ENCODE measurements at regions not wholly inside any gene's neighbourhood (a gene's known extent, or its start where the extent isn't known, plus 50 kb on each side); places are given as distances from the start of the nearest gene placed in this dataset.

DNA sequence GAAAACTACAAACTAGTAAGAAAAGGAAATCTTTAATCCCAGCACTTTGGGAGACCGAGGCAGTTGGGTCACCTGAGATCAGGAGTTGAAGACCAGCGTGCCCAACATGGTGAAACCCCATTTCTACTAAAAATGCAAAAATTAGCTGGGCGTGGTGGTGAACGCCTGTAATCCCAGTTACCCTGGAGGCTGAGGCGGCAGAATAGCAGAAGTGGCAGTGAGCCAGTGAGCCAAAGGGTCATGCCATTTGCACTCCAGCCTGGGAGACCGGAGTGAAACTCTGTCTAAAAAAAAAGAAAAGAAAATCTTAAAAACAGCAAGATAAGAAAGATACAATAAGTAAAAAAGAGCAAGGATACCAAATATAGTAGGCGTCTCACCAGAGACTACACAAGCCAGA is 502.9 kb upstream of the ID2 start (continued):
- TF ChIP-seq, protein P1, sequence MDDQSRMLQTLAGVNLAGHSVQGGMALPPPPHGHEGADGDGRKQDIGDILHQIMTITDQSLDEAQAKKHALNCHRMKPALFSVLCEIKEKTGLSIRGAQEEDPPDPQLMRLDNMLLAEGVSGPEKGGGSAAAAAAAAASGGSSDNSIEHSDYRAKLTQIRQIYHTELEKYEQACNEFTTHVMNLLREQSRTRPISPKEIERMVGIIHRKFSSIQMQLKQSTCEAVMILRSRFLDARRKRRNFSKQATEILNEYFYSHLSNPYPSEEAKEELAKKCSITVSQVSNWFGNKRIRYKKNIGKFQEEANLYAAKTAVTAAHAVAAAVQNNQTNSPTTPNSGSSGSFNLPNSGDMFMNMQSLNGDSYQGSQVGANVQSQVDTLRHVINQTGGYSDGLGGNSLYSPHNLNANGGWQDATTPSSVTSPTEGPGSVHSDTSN (IDR thresholded peaks at IDR 0.05): no peak
- no peak for TF ChIP-seq NR3C1 (IDR thresholded peaks at IDR 0.05)
- TF ChIP-seq NFE2L2 (conservative IDR thresholded peaks at IDR 0.05; ENCODE audit: low read length): no peak
- no peak for TF ChIP-seq MAFK (IDR thresholded peaks at IDR 0.05; ENCODE audit: partially characterized antibody)
- TF ChIP-seq, protein P2, sequence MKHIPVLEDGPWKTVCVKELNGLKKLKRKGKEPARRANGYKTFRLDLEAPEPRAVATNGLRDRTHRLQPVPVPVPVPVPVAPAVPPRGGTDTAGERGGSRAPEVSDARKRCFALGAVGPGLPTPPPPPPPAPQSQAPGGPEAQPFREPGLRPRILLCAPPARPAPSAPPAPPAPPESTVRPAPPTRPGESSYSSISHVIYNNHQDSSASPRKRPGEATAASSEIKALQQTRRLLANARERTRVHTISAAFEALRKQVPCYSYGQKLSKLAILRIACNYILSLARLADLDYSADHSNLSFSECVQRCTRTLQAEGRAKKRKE (CRISPR knock-in tag; IDR thresholded peaks at IDR 0.05; ENCODE audit: low read depth): no peak

GRCh38 chr2:8189316-8189715 is 492.5 kb upstream of the ID2 start:
- H3K4me3 ChIP-seq: no peak overlapping the region
- no peak overlapping the region for H3K4me2 ChIP-seq
- H3K4me1 ChIP-seq: no peaks in the 10 kb centered on the region
- ATAC-seq: no peak; a peak in 1 of 6 replicates
- 63% methylated on average over 6 of the region's 6 CpGs for WGBS (ENCODE audit: missing lambda C conversion rate)
- no peak overlapping the region for H3K27ac ChIP-seq
- 0 out of 5 replicates have a peak, but pooled peaks of 1 of the 2 experiments have one; percentile 14 for TF ChIP-seq RAD21 (conservative IDR thresholded peaks at IDR 0.05 in 1 of 2, IDR thresholded peaks at IDR 0.05 in 1 of 2)
- TF ChIP-seq KDM1A (IDR thresholded peaks at IDR 0.05; ENCODE audit: low read depth): no peak
- ChIA-PET POLR2A (no interaction called here), CTCF (no interaction called here)
- FAIRE-seq: no peak
- DNase-seq (ENCODE audit: low read depth in 1 of 2, low spot score in 1 of 2): no peak
- H3K9me3 ChIP-seq: no peaks in the 10 kb centered on the region

- Histone ChIP-seq H3K27ac (no peak overlapping the region), H3K4me2 (no peak overlapping the region), H3K4me3 (no peak overlapping the region), H3K4me1 (no peaks in the 10 kb centered on the region), H3K9me3 (no peaks in the 10 kb centered on the region)
- ChIA-PET POLR2A (no interaction called here), CTCF (no interaction called here)
- FAIRE-seq (no peak), DNase-seq (ENCODE audit: low read depth in 1 of 2, low spot score in 1 of 2) (no peak), ATAC-seq (no peak)
- 31% methylated on average over 1 of the region's 1 CpG for WGBS (ENCODE audit: missing lambda C conversion rate)
- no peak for TF ChIP-seq HEYL (CRISPR knock-in tag; IDR thresholded peaks at IDR 0.05)
- no peak for TF ChIP-seq MYC (IDR thresholded peaks at IDR 0.05; ENCODE audit: borderline replicate concordance, low read length)
- TF ChIP-seq BHLHE40 (IDR thresholded peaks at IDR 0.05; ENCODE audit: low read depth, low read length): no peak
- no peak for TF ChIP-seq CHD4 (IDR thresholded peaks at IDR 0.05; ENCODE audit: borderline replicate concordance)
- TF ChIP-seq BCL3 (IDR thresholded peaks at IDR 0.05): no peak
- no peak for TF ChIP-seq KDM5A (IDR thresholded peaks at IDR 0.05)
- no peak for TF ChIP-seq GATA3 (IDR thresholded peaks at IDR 0.05; ENCODE audit: borderline replicate concordance)
- TF ChIP-seq EP300 (IDR thresholded peaks at IDR 0.05): no peak
Observed at GRCh38 chr2:8190279-8190678, 491.6 kb upstream of the ID2 start.

DNA sequence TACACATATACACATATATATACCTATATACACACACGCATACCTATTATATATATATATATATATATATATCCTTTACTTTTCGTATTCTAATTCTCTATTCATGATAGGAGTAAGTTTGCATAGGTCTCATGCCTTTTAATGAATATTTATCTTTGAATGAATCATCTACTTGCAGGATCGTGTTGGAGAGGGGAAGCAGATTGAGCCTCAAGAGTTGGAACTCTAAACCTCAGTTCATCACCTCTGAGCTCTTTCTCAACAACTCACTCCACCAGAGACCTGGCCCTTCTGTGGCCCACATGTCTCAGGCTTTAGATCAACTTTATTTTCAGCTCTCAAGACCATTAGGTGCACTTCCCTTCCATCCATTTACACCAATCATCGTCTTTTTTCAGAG is 490.4 kb upstream of the ID2 start:
- 43% methylated on average over 4 of the region's 4 CpGs for WGBS (ENCODE audit: missing lambda C conversion rate)
- no peaks in the 10 kb centered on the region for H3K9me3 ChIP-seq
- ATAC-seq (no peak), FAIRE-seq (no peak), DNase-seq (ENCODE audit: low read depth in 1 of 2, low spot score in 1 of 2) (no peak)
- no peak for TF ChIP-seq HOXB13 (CRISPR knock-in tag; IDR thresholded peaks at IDR 0.05; ENCODE audit: low read depth)
- TF ChIP-seq, protein P3, sequence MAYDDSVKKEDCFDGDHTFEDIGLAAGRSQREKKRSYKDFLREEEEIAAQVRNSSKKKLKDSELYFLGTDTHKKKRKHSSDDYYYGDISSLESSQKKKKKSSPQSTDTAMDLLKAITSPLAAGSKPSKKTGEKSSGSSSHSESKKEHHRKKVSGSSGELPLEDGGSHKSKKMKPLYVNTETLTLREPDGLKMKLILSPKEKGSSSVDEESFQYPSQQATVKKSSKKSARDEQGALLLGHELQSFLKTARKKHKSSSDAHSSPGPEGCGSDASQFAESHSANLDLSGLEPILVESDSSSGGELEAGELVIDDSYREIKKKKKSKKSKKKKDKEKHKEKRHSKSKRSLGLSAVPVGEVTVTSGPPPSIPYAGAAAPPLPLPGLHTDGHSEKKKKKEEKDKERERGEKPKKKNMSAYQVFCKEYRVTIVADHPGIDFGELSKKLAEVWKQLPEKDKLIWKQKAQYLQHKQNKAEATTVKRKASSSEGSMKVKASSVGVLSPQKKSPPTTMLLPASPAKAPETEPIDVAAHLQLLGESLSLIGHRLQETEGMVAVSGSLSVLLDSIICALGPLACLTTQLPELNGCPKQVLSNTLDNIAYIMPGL (CRISPR knock-in tag; IDR thresholded peaks at IDR 0.05; ENCODE audit: borderline replicate concordance): no peak
- TF ChIP-seq KDM5A (IDR thresholded peaks at IDR 0.05): no peak
- no peak for TF ChIP-seq HDAC2 (IDR thresholded peaks at IDR 0.05)
- TF ChIP-seq BCL3 (IDR thresholded peaks at IDR 0.05): no peak
- no peak for TF ChIP-seq RCOR1 (IDR thresholded peaks at IDR 0.05; ENCODE audit: low read depth, low read length)
- no peak for TF ChIP-seq EHMT2 (IDR thresholded peaks at IDR 0.05; ENCODE audit: low read depth)
- TF ChIP-seq NR3C1 (IDR thresholded peaks at IDR 0.05): no peak
- TF ChIP-seq BHLHE40 (IDR thresholded peaks at IDR 0.05; ENCODE audit: low read depth, low read length): no peak
- no peak for TF ChIP-seq PHF8 (IDR thresholded peaks at IDR 0.05; ENCODE audit: borderline replicate concordance, low read depth)
- TF ChIP-seq MAZ (IDR thresholded peaks at IDR 0.05; ENCODE audit: borderline replicate concordance, low read depth, low read length): no peak
- TF ChIP-seq KDM1A (IDR thresholded peaks at IDR 0.05; ENCODE audit: low read depth): no peak
- TF ChIP-seq CHD4 (IDR thresholded peaks at IDR 0.05; ENCODE audit: borderline replicate concordance): no peak
- no peak overlapping the region for H3K4me2 ChIP-seq
- no peaks in the 10 kb centered on the region for H3K4me1 ChIP-seq
- ChIA-PET POLR2A (no interaction called here), CTCF (interaction anchor here (0.6 to 1.7 kb wide), 2 partner anchors 13 to 108 kb away, joined by 3 to 4 read pairs; no protein-coding TSS in a partner anchor)
- H3K27ac ChIP-seq: no peak overlapping the region
- no peak overlapping the region for H3K4me3 ChIP-seq
